ENCODE measurements at regions not wholly inside any gene's neighbourhood (a gene's known extent, or its start where the extent isn't known, plus 50 kb on each side); places are given as distances from the start of the nearest gene placed in this dataset.

GRCh38 chr13:31904941-31905824 lies 126.4 kb upstream of the FRY start:
- DNase-seq, result no peak
- CTCF ChIA-PET, result interaction anchor here (1.8 kb wide), 1 partner anchor 23 kb away, joined by 4 read pairs; no protein-coding TSS in a partner anchor
- Mint-ChIP-seq H3K4me1 (peaks cover 21% of the 10 kb centered on the region), H3K27ac (no peak overlapping the region), H3K27me3 (peaks cover 59% of the 10 kb centered on the region), H3K36me3 (no peaks in the 10 kb centered on the region), H3K9me3 (ENCODE audit: low read depth) (no peaks in the 10 kb centered on the region), H3K4me3 (no peak overlapping the region)
- no peak for ATAC-seq

- peaks cover 51% of the 10 kb centered on the region for H3K27me3 Mint-ChIP-seq
- no peak overlapping the region for H3K4me3 Mint-ChIP-seq
- H3K36me3 Mint-ChIP-seq, result no peaks in the 10 kb centered on the region
- no peak overlapping the region for H3K27ac Mint-ChIP-seq
- no peaks in the 10 kb centered on the region for H3K9me3 Mint-ChIP-seq (ENCODE audit: low read depth)
- CTCF ChIA-PET, result interaction anchor here (1.8 kb wide), 1 partner anchor 22 kb away, joined by 4 read pairs; no protein-coding TSS in a partner anchor
- peaks cover 21% of the 10 kb centered on the region for H3K4me1 Mint-ChIP-seq
- no peak for ATAC-seq
- no peak for DNase-seq
Measured at GRCh38 chr13:31905961-31906360, 125.6 kb upstream of the FRY start.

DNA sequence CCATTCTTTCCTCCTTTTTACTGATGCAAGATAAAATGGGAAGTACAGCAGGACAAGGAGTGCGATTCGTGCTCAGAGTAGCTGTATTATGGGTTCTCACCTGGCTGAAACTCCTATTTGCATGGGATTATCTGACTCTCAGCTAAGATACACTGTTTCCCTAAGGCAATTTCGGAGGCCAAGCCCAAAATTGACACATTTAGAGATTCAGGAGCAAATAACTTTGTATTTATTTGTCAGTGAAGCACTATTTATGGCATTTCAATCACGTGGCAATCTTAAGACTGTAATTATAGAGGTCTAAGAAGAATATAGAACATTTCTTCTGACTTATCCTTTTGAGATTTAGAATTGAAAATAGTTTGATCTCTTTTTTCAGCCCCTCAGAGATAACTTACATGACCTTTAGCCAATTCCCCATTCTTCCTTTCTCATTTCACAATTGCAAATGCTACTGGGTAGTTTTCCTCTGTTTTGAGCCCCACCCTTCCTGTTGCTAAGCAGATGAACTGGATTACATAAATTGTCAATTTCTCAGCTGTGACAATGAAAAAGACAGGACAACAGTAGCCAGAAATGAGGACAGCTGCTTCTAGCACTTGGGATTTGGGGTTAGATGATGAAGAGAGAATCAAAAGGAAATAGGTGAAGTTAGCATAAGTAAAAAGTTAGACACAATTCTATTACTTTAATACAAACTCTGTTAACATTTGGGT lies 122.7 kb upstream of the FRY start:
- Mint-ChIP-seq H3K27me3 (peaks cover 53% of the 10 kb centered on the region), H3K4me3 (no peak overlapping the region), H3K27ac (no peak overlapping the region), H3K36me3 (no peaks in the 10 kb centered on the region), H3K4me1 (peaks cover 11% of the 10 kb centered on the region), H3K9me3 (ENCODE audit: low read depth) (no peaks in the 10 kb centered on the region)
- CTCF ChIA-PET, result interaction anchor here (1.0 to 2.1 kb wide), 17 partner anchors 10 to 731 kb away, joined by 3 to 18 read pairs (median 5); no protein-coding TSS in a partner anchor
- DNase-seq (no peak), ATAC-seq (no peak)

DNA sequence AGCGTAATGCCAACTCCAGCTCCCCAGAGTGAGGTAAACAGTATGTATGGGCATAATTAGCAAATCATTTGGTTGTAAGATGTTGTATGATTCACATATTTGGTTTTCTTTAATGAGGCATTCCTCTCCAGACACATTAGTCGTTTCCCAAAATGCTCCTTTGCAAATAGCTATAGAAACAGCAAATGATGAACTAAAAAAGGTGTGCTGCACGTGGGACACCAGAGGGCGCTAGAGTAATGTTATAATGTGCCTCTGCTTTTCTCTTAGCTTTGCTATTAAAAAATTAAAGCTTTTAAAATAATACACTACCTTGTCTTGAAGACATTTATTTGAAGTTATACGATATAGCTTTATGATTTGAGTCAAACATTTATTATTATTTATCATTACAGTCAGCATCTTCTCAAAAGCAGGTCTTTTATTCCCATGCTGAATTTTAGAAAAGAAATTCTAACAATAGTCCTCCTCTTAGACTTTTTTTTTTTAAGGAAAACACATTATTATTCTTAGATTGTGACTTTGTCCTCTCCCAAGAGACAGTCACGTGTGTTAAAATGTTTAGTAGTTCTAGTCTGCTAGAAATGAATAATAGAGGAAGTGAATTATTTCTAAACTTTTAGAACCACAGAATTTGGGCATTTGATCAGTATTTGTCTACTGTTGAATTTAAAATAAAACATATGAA lies 121.6 kb upstream of the FRY start:
- CTCF ChIA-PET, result interaction anchor here (0.6 to 2.1 kb wide), 32 partner anchors 8 to 730 kb away, joined by 3 to 18 read pairs (median 4); partner anchors contain the start of genes BRCA2 and ZAR1L
- Mint-ChIP-seq H3K4me1 (peaks cover 5% of the 10 kb centered on the region), H3K9me3 (ENCODE audit: low read depth) (no peaks in the 10 kb centered on the region), H3K27ac (no peak overlapping the region), H3K4me3 (no peak overlapping the region), H3K36me3 (no peaks in the 10 kb centered on the region), H3K27me3 (peaks cover 47% of the 10 kb centered on the region)
- DNase-seq (peak; percentile 52), ATAC-seq (no peak)

GRCh38 chr13:31910633-31911032 lies 120.9 kb upstream of the FRY start:
- peaks cover 3% of the 10 kb centered on the region for H3K4me1 Mint-ChIP-seq
- no peaks in the 10 kb centered on the region for H3K9me3 Mint-ChIP-seq (ENCODE audit: low read depth)
- no peak for DNase-seq
- CTCF ChIA-PET, result interaction anchor here (0.6 to 2.1 kb wide), 20 partner anchors 8 to 729 kb away, joined by 3 to 18 read pairs (median 4); partner anchors contain the start of genes BRCA2 and ZAR1L
- H3K4me3 Mint-ChIP-seq, result no peak overlapping the region
- H3K36me3 Mint-ChIP-seq, result no peaks in the 10 kb centered on the region
- no peak overlapping the region for H3K27ac Mint-ChIP-seq
- no peak for ATAC-seq
- H3K27me3 Mint-ChIP-seq, result peaks cover 43% of the 10 kb centered on the region

DNA sequence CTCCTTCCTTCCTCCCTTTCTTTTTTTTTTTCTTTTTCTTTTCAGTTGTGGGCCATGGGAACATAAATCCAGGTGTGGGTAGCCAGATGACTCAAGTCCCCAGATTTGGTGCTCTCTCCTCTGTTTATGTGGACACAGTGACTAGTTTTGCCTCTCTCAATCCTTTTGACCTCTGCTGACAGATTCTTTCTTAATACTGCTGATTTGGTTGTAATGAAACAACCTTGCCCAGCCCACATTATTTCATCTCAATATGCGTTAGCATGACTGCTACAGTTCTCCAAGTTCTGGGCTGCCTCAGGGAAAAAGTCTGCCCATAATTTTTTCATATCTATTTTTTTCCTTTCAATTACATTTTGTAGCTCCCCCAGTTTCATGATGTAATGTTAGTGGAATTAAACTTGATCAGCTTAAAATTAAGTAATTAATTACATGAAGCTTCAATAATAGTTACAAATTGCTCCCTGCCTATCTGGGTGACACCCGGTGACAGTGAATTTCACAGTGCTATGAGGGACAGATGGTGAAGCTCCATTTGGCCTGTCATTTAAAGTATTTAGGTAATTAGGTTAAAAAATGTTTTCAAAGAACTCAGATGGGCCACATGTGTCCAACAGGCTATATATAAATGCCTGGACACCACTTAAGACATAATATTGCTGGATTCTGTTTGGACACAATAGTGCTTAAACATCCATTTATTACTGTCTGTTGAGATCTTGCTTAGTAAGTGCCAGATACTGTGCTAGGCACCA lies 118.8 kb upstream of the FRY start:
- Mint-ChIP-seq H3K4me3 (no peak overlapping the region), H3K9me3 (ENCODE audit: low read depth) (no peaks in the 10 kb centered on the region), H3K27ac (no peak overlapping the region), H3K27me3 (peaks cover 24% of the 10 kb centered on the region), H3K36me3 (no peaks in the 10 kb centered on the region), H3K4me1 (peaks cover 3% of the 10 kb centered on the region)
- ATAC-seq (no peak), DNase-seq (no peak)
- CTCF ChIA-PET, result interaction anchor here (1.1 kb wide), 1 partner anchor 668 kb away, joined by 3 read pairs; no protein-coding TSS in a partner anchor

DNA sequence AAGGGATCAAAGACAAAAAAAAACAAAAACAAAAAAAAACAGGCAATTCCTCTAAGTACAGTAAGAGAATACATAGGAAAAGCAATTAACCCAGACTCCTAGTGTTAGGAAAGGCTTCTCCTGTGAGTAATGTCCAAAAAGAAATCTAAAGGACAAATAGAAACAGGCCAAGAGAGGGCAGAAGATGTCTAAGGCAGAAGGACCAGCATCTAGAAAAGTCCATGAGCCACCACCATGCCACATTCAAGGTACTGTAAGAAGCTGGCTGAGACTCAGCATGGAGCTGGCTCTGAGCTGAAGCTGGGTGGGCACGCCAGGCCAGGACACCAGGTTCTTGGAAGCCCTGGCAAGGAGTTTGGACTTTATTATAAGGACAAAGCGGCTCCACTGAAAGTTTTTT lies 118.1 kb upstream of the FRY start:
- no peak for DNase-seq
- Mint-ChIP-seq H3K4me3 (no peak overlapping the region), H3K27me3 (peaks cover 17% of the 10 kb centered on the region), H3K9me3 (ENCODE audit: low read depth) (no peaks in the 10 kb centered on the region), H3K27ac (no peak overlapping the region), H3K36me3 (no peaks in the 10 kb centered on the region), H3K4me1 (peaks cover 3% of the 10 kb centered on the region)
- no peak for ATAC-seq
- CTCF ChIA-PET, result interaction anchor here (0.8 to 1.1 kb wide), 2 partner anchors 480 to 668 kb away, joined by 3 read pairs; no protein-coding TSS in a partner anchor

DNA sequence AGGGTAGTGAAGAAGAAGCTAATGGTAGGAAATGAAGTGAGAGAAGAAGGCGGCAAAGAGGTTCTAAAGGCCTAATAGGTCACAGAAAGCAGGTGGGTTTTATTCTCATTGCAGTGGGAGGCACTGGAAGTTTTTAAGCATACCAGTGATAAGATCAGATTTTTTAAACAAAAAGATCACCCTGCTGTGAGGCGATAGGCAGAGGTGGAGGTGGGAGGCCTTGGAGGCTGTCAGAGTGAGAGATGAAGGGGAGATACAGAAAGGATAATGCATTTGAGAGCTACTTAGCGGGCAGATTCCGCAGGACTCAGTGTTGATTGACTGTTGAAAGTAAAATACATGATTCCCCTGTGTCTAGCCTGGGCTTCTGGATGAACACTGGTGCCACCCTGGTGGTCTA lies 116.7 kb upstream of the FRY start:
- Mint-ChIP-seq H3K4me3 (no peak overlapping the region), H3K9me3 (ENCODE audit: low read depth) (no peaks in the 10 kb centered on the region), H3K4me1 (no peaks in the 10 kb centered on the region), H3K36me3 (no peaks in the 10 kb centered on the region), H3K27me3 (peaks cover 18% of the 10 kb centered on the region), H3K27ac (no peak overlapping the region)
- no peak for ATAC-seq
- no peak for DNase-seq
- CTCF ChIA-PET, result no interaction called here

GRCh38 chr13:31918707-31919106 lies 112.9 kb upstream of the FRY start:
- H3K9me3 Mint-ChIP-seq (ENCODE audit: low read depth), result no peaks in the 10 kb centered on the region
- no peak overlapping the region for H3K4me3 Mint-ChIP-seq
- peaks cover 9% of the 10 kb centered on the region for H3K4me1 Mint-ChIP-seq
- DNase-seq (no peak), ATAC-seq (no peak)
- no peaks in the 10 kb centered on the region for H3K36me3 Mint-ChIP-seq
- H3K27ac Mint-ChIP-seq, result no peak overlapping the region
- H3K27me3 Mint-ChIP-seq, result peaks cover 10% of the 10 kb centered on the region
- CTCF ChIA-PET, result interaction anchor here (2.9 kb wide), 1 partner anchor 9 kb away, joined by 18 read pairs; no protein-coding TSS in a partner anchor

GRCh38 chr13:31919241-31919640 lies 112.3 kb upstream of the FRY start:
- Mint-ChIP-seq H3K27me3 (peaks cover 11% of the 10 kb centered on the region), H3K4me3 (no peak overlapping the region), H3K36me3 (no peaks in the 10 kb centered on the region), H3K27ac (no peak overlapping the region), H3K9me3 (ENCODE audit: low read depth) (no peaks in the 10 kb centered on the region), H3K4me1 (peaks cover 9% of the 10 kb centered on the region)
- DNase-seq (no peak), ATAC-seq (no peak)
- CTCF ChIA-PET, result interaction anchor here (2.9 kb wide), 1 partner anchor 9 kb away, joined by 18 read pairs; no protein-coding TSS in a partner anchor

DNA sequence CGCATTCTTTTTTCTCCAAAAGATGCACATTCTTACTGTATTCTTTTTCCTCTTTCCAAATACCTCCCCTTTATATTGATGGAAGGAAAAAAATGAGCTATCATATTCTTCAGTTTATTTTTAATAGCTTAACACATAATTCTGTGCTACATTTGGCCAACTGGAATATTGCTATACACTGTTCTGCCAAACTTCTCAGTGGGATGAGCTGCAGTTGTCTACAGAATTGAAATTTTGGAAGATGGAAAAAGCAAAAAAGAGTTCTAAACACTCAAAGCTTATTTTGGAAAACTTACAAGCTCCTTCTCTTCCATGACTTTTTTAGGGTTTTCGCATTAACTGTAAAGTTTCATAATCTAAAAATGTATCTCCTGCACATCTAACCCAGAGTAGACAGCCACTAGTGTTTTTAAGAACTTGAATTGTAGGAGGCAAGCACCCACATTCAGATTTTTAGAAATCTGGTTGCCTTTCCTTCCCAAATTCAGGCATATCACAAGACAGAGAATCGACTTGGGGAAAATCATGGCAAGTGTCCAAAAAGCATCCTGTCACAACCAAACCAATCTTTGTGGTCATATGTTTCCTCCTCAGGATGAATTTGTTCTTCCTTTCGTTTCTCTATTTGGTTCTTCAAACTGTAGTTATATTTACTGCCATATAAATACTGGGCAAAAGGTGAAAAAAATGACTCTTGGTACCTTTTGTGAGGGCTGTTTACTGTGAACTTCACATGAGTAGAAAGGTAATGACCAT lies 111.4 kb upstream of the FRY start:
- H3K9me3 Mint-ChIP-seq (ENCODE audit: low read depth), result no peaks in the 10 kb centered on the region
- no peak overlapping the region for H3K27ac Mint-ChIP-seq
- ATAC-seq, result no peak
- no peak overlapping the region for H3K4me3 Mint-ChIP-seq
- H3K4me1 Mint-ChIP-seq, result peaks cover 9% of the 10 kb centered on the region
- no peaks in the 10 kb centered on the region for H3K36me3 Mint-ChIP-seq
- CTCF ChIA-PET, result interaction anchor here (2.9 kb wide), 1 partner anchor 10 kb away, joined by 18 read pairs; no protein-coding TSS in a partner anchor
- no peak for DNase-seq
- peaks cover 17% of the 10 kb centered on the region for H3K27me3 Mint-ChIP-seq

DNA sequence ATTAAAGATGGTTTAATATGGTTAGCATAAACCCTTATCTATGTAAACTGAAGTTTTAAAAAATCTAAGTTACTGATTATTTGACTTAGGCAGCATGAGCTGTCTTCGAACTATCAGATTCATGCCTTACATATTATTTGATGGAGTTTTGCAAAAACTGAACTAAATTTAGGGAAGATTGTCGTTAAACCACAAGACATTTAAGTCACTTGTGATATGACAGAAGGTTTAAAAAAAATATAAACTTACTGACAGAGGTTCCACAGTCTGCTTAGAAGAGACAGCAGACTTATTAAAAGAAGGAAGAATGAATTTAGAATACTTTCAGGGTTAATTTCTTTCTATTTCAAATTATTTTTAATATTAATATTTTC lies 110.9 kb upstream of the FRY start:
- H3K36me3 Mint-ChIP-seq, result no peaks in the 10 kb centered on the region
- no peak overlapping the region for H3K27ac Mint-ChIP-seq
- peaks cover 18% of the 10 kb centered on the region for H3K27me3 Mint-ChIP-seq
- CTCF ChIA-PET, result interaction anchor here (2.9 kb wide), 1 partner anchor 11 kb away, joined by 18 read pairs; no protein-coding TSS in a partner anchor
- H3K9me3 Mint-ChIP-seq (ENCODE audit: low read depth), result no peaks in the 10 kb centered on the region
- ATAC-seq, result no peak
- no peak for DNase-seq
- peaks cover 9% of the 10 kb centered on the region for H3K4me1 Mint-ChIP-seq
- no peak overlapping the region for H3K4me3 Mint-ChIP-seq

Measured in activated CD8-positive, alpha-beta memory T cell treated with anti-CD3 and anti-CD28 coated beads, Interleukin-2, amount 10 ng/mL, durations not matched to agents 7 days and 5 days (primary cell).